Stimulated activated CD4-positive, alpha-beta T cell treated with anti-CD3 and anti-CD28 coated beads, Interleukin-4, amount 100 ng/mL, for 1 hour (primary cell): ENCODE measurements at regions not wholly inside any gene's neighbourhood (a gene's known extent, or its start where the extent isn't known, plus 50 kb on each side); places are given as distances from the start of the nearest gene placed in this dataset.

Experiments
- DNase-seq: peaks from one replicate; pipeline ENCODE4 v3.0.0-alpha.2; 2020

GRCh38 chr18:51611326-51611725 is 413.8 kb upstream of the MEX3C start:
- no peak for DNase-seq

- DNase-seq, result no peak
Measured at GRCh38 chr18:51614033-51614432, 416.6 kb upstream of the MEX3C start.

- DNase-seq, result no peak
Measured at GRCh38 chr18:51614967-51615571, 417.6 kb upstream of the MEX3C start.

GRCh38 chr18:51617167-51617566 is 419.7 kb upstream of the MEX3C start:
- no peak for DNase-seq

GRCh38 chr18:51617572-51618260 is 420.2 kb upstream of the MEX3C start:
- no peak for DNase-seq

GRCh38 chr18:51619283-51619682 is 421.8 kb upstream of the MEX3C start:
- DNase-seq, result no peak

- DNase-seq, result peak; percentile 3
Measured at GRCh38 chr18:51621113-51621863, 423.8 kb upstream of the MEX3C start.

- no peak for DNase-seq
Measured at GRCh38 chr18:51621864-51622160, 424.3 kb upstream of the MEX3C start.

GRCh38 chr18:51622702-51623101 is 425.2 kb upstream of the MEX3C start:
- no peak for DNase-seq

GRCh38 chr18:51623653-51624052 is 426.2 kb upstream of the MEX3C start:
- DNase-seq, result no peak

- DNase-seq, result no peak
Measured at GRCh38 chr18:51630706-51631105, 433.2 kb upstream of the MEX3C start.

- no peak for DNase-seq
Measured at GRCh38 chr18:51637881-51638280, 440.4 kb upstream of the MEX3C start.

GRCh38 chr18:51639541-51639940 is 442.1 kb upstream of the MEX3C start:
- no peak for DNase-seq

- no peak for DNase-seq
Measured at GRCh38 chr18:51643483-51643882, 446.0 kb upstream of the MEX3C start.

GRCh38 chr18:51645607-51646006 is 448.1 kb upstream of the MEX3C start:
- DNase-seq, result no peak

- DNase-seq, result no peak
Measured at GRCh38 chr18:51647346-51647745, 449.9 kb upstream of the MEX3C start.

GRCh38 chr18:51647942-51648341 is 450.5 kb upstream of the MEX3C start:
- no peak for DNase-seq

GRCh38 chr18:51649796-51650195 is 452.3 kb upstream of the MEX3C start:
- DNase-seq, result no peak

GRCh38 chr18:51651761-51652160 is 454.3 kb upstream of the MEX3C start:
- no peak for DNase-seq

GRCh38 chr18:51653507-51654213 is 456.2 kb upstream of the MEX3C start:
- no peak for DNase-seq

GRCh38 chr18:51654488-51655326 is 457.2 kb upstream of the MEX3C start:
- DNase-seq, result no peak

GRCh38 chr18:51655327-51655698 is 457.8 kb upstream of the MEX3C start:
- DNase-seq, result no peak

GRCh38 chr18:51656249-51656648 is 458.8 kb upstream of the MEX3C start:
- no peak for DNase-seq
